ENCODE measurements at regions not wholly inside any gene's neighbourhood (a gene's known extent, or its start where the extent isn't known, plus 50 kb on each side); places are given as distances from the start of the nearest gene placed in this dataset.
"Not testable (repeated sequence)": the region's sequence is repeated elsewhere in the genome, so short reads cannot be mapped to it uniquely, and the experiment has no call there.

GRCh38 chr22:15922132-15922531, 232.3 kb downstream of the POTEH start:
- H3K36me3 ChIP-seq (replicated peaks in 1 of 2; ENCODE audit: control extremely low read depth in 1 of 2, control insufficient read depth in 1 of 2, extremely low read depth in 1 of 2, insufficient read depth in 2 of 2, low read length in 1 of 2); H3K4me1 ChIP-seq (ENCODE audit: control insufficient read depth in 2 of 2, insufficient read depth in 2 of 2, low read length in 2 of 2); DNase-seq; CTCF ChIA-PET; H3K79me2 ChIP-seq (ENCODE audit: control insufficient read depth, insufficient read depth, low read length); intact Hi-C loops (cut with micrococcal nuclease); H3K4me1 Mint-ChIP-seq; H3K4me3 Mint-ChIP-seq; H2AFZ ChIP-seq (ENCODE audit: insufficient read depth, low read depth, low read length, poor library complexity, severe bottlenecking); H3K27me3 Mint-ChIP-seq; POLR2A ChIA-PET; H3K9ac ChIP-seq (ENCODE audit: low read length); H3K27me3 ChIP-seq (replicated peaks in 1 of 4; ENCODE audit: control extremely low read depth in 1 of 4, control insufficient read depth in 3 of 4, insufficient read depth in 4 of 4, low read length in 3 of 4); H3K27ac ChIP-seq (ENCODE audit: low read length in 2 of 2); H3K27ac Mint-ChIP-seq; H3K4me3 ChIP-seq (ENCODE audit: control extremely low read depth in 1 of 5, extremely low read depth in 1 of 5, insufficient read depth in 1 of 5, low read depth in 2 of 5, low read length in 4 of 5); H4K20me1 ChIP-seq (ENCODE audit: control insufficient read depth, insufficient read depth, low read length, poor library complexity, severe bottlenecking); H3K4me2 ChIP-seq (replicated peaks; ENCODE audit: low read depth, low read length, poor library complexity, severe bottlenecking); H3K9me3 Mint-ChIP-seq (ENCODE audit: insufficient read depth); ATAC-seq (ENCODE audit: low read depth): not testable (repeated sequence)
- peaks cover 0 to 20% (median 0%) of the 10 kb centered on the region in 3 donors for H3K9me3 ChIP-seq (ENCODE audit: control extremely low read depth in 1 of 3, control insufficient read depth in 2 of 3, insufficient read depth in 1 of 3, low read length in 2 of 3)

GRCh38 chr22:15922666-15923065, 232.8 kb downstream of the POTEH start:
- intact Hi-C loops (cut with micrococcal nuclease); CTCF ChIA-PET; H3K4me1 Mint-ChIP-seq; H3K4me3 ChIP-seq (ENCODE audit: control extremely low read depth in 1 of 5, extremely low read depth in 1 of 5, insufficient read depth in 1 of 5, low read depth in 2 of 5, low read length in 4 of 5); H3K27ac Mint-ChIP-seq; POLR2A ChIA-PET; H3K9me3 Mint-ChIP-seq (ENCODE audit: insufficient read depth); ATAC-seq (ENCODE audit: low read depth); H3K27ac ChIP-seq (ENCODE audit: low read length in 2 of 2); H3K4me2 ChIP-seq (replicated peaks; ENCODE audit: low read depth, low read length, poor library complexity, severe bottlenecking); H3K4me3 Mint-ChIP-seq; DNase-seq; H3K27me3 Mint-ChIP-seq; H3K79me2 ChIP-seq (ENCODE audit: control insufficient read depth, insufficient read depth, low read length); H4K20me1 ChIP-seq (ENCODE audit: control insufficient read depth, insufficient read depth, low read length, poor library complexity, severe bottlenecking); H3K9ac ChIP-seq (ENCODE audit: low read length); H3K27me3 ChIP-seq (replicated peaks in 1 of 4; ENCODE audit: control extremely low read depth in 1 of 4, control insufficient read depth in 3 of 4, insufficient read depth in 4 of 4, low read length in 3 of 4); H2AFZ ChIP-seq (ENCODE audit: insufficient read depth, low read depth, low read length, poor library complexity, severe bottlenecking); H3K36me3 ChIP-seq (replicated peaks in 1 of 2; ENCODE audit: control extremely low read depth in 1 of 2, control insufficient read depth in 1 of 2, extremely low read depth in 1 of 2, insufficient read depth in 2 of 2, low read length in 1 of 2); H3K4me1 ChIP-seq (ENCODE audit: control insufficient read depth in 2 of 2, insufficient read depth in 2 of 2, low read length in 2 of 2): not testable (repeated sequence)
- WGBS (ENCODE audit: insufficient coverage) = 78% methylated on average over 2 of the region's 5 CpGs
- H3K9me3 ChIP-seq (ENCODE audit: control extremely low read depth in 1 of 3, control insufficient read depth in 2 of 3, insufficient read depth in 1 of 3, low read length in 2 of 3) = peaks cover 0 to 20% (median 0%) of the 10 kb centered on the region in 3 donors

GRCh38 chr22:15924820-15925219, 235.0 kb downstream of the POTEH start:
- H3K9me3 ChIP-seq (ENCODE audit: control extremely low read depth in 1 of 3, control insufficient read depth in 2 of 3, insufficient read depth in 1 of 3, low read length in 2 of 3) = peaks cover 0 to 16% (median 0%) of the 10 kb centered on the region in 3 donors
- H3K27ac Mint-ChIP-seq; H3K27me3 ChIP-seq (replicated peaks in 1 of 4; ENCODE audit: control extremely low read depth in 1 of 4, control insufficient read depth in 3 of 4, insufficient read depth in 4 of 4, low read length in 3 of 4); CTCF ChIA-PET; H3K4me1 Mint-ChIP-seq; H2AFZ ChIP-seq (ENCODE audit: insufficient read depth, low read depth, low read length, poor library complexity, severe bottlenecking); H3K79me2 ChIP-seq (ENCODE audit: control insufficient read depth, insufficient read depth, low read length); intact Hi-C loops (cut with micrococcal nuclease); H3K4me3 ChIP-seq (ENCODE audit: control extremely low read depth in 1 of 5, extremely low read depth in 1 of 5, insufficient read depth in 1 of 5, low read depth in 2 of 5, low read length in 4 of 5); H3K36me3 ChIP-seq (replicated peaks in 1 of 2; ENCODE audit: control extremely low read depth in 1 of 2, control insufficient read depth in 1 of 2, extremely low read depth in 1 of 2, insufficient read depth in 2 of 2, low read length in 1 of 2); H3K9me3 Mint-ChIP-seq (ENCODE audit: insufficient read depth); H3K4me2 ChIP-seq (replicated peaks; ENCODE audit: low read depth, low read length, poor library complexity, severe bottlenecking); H3K27ac ChIP-seq (ENCODE audit: low read length in 2 of 2); H3K4me3 Mint-ChIP-seq; H4K20me1 ChIP-seq (ENCODE audit: control insufficient read depth, insufficient read depth, low read length, poor library complexity, severe bottlenecking); DNase-seq; ATAC-seq (ENCODE audit: low read depth); POLR2A ChIA-PET; H3K4me1 ChIP-seq (ENCODE audit: control insufficient read depth in 2 of 2, insufficient read depth in 2 of 2, low read length in 2 of 2); H3K9ac ChIP-seq (ENCODE audit: low read length); H3K27me3 Mint-ChIP-seq: not testable (repeated sequence)
- no CpG with 5 or more reads among the region's 2 CpGs for WGBS (ENCODE audit: insufficient coverage)

- H3K27me3 ChIP-seq (replicated peaks in 1 of 4; ENCODE audit: control extremely low read depth in 1 of 4, control insufficient read depth in 3 of 4, insufficient read depth in 4 of 4, low read length in 3 of 4); H2AFZ ChIP-seq (ENCODE audit: insufficient read depth, low read depth, low read length, poor library complexity, severe bottlenecking); H3K4me3 ChIP-seq (ENCODE audit: control extremely low read depth in 1 of 5, extremely low read depth in 1 of 5, insufficient read depth in 1 of 5, low read depth in 2 of 5, low read length in 4 of 5); H3K27me3 Mint-ChIP-seq; CTCF ChIA-PET; H3K79me2 ChIP-seq (ENCODE audit: control insufficient read depth, insufficient read depth, low read length); H3K4me2 ChIP-seq (replicated peaks; ENCODE audit: low read depth, low read length, poor library complexity, severe bottlenecking); H3K4me3 Mint-ChIP-seq; H3K27ac ChIP-seq (ENCODE audit: low read length in 2 of 2); H3K9me3 Mint-ChIP-seq (ENCODE audit: insufficient read depth); ATAC-seq (ENCODE audit: low read depth); DNase-seq; H3K27ac Mint-ChIP-seq; H3K4me1 ChIP-seq (ENCODE audit: control insufficient read depth in 2 of 2, insufficient read depth in 2 of 2, low read length in 2 of 2); H3K36me3 ChIP-seq (replicated peaks in 1 of 2; ENCODE audit: control extremely low read depth in 1 of 2, control insufficient read depth in 1 of 2, extremely low read depth in 1 of 2, insufficient read depth in 2 of 2, low read length in 1 of 2); POLR2A ChIA-PET; intact Hi-C loops (cut with micrococcal nuclease); H3K4me1 Mint-ChIP-seq; H4K20me1 ChIP-seq (ENCODE audit: control insufficient read depth, insufficient read depth, low read length, poor library complexity, severe bottlenecking); H3K9me3 ChIP-seq (ENCODE audit: control extremely low read depth in 1 of 3, control insufficient read depth in 2 of 3, insufficient read depth in 1 of 3, low read length in 2 of 3); H3K9ac ChIP-seq (ENCODE audit: low read length): not testable (repeated sequence)
- WGBS (ENCODE audit: insufficient coverage) = no CpG with 5 or more reads among the region's 5 CpGs
Measured at GRCh38 chr22:15927172-15927571, 237.3 kb downstream of the POTEH start.

Data from B cell (primary cell).